HEK293 (cell line): ENCODE measurements at regions not wholly inside any gene's neighbourhood (a gene's known extent, or its start where the extent isn't known, plus 50 kb on each side); places are given as distances from the start of the nearest gene placed in this dataset.
"Not testable (repeated sequence)": the region's sequence is repeated elsewhere in the genome, so short reads cannot be mapped to it uniquely, and the experiment has no call there.

Experiments used
- CTCF ChIP-seq: fragments of 450-650 bp; formaldehyde crosslinking; IDR thresholded peaks from 2 replicates; pipeline ENCODE4 v1.5.1; 2016; ENCODE audit warnings: missing biosample characterization, missing genetic modification characterization
- GFI1B ChIP-seq: fragments of 450-650 bp; formaldehyde crosslinking; IDR thresholded peaks from 2 replicates; pipeline ENCODE4 v1.5.1; 2016; ENCODE audit warnings: missing biosample characterization, missing genetic modification characterization
- MYNN ChIP-seq: fragments of 450-650 bp; formaldehyde crosslinking; IDR thresholded peaks from 2 replicates; pipeline ENCODE4 v1.5.1; 2016; ENCODE audit warnings: missing biosample characterization, missing genetic modification characterization, borderline replicate concordance
- TRIM28 ChIP-seq: IDR thresholded peaks from 2 replicates; pipeline ENCODE4 v1.6.1; 2011; ENCODE audit warnings: low read length, control low read depth, borderline replicate concordance
- ZNF274 ChIP-seq, 2 experiments: fragments of 200-500 bp in 1 of 2; fragments of 450-650 bp in 1 of 2; sonication (Bioruptor generic) in 1 of 2; formaldehyde crosslinking in 1 of 2; IDR thresholded peaks; 2 replicates each; pipeline versions ENCODE4 v1.5.1 to v1.6.1; 2014 to 2016; ENCODE audit warnings: borderline replicate concordance in 1 of 2, inconsistent platforms in 1 of 2, low read length in 1 of 2, missing biosample characterization in 1 of 2, missing genetic modification characterization in 1 of 2
- ZNF624 ChIP-seq: fragments of 450-650 bp; formaldehyde crosslinking; IDR thresholded peaks from 2 replicates; pipeline ENCODE4 v1.5.1; 2017; ENCODE audit warnings: missing biosample characterization, missing genetic modification characterization
- ZNF658 ChIP-seq: fragments of 450-650 bp; formaldehyde crosslinking; IDR thresholded peaks from 2 replicates; pipeline ENCODE4; 2016; ENCODE audit warnings: missing biosample characterization, missing genetic modification characterization
- TF ChIP-seq, protein P1 (sequence below): fragments of 450-650 bp; formaldehyde crosslinking; IDR thresholded peaks from 2 replicates; pipeline ENCODE4 v1.5.1; 2016; ENCODE audit warnings: missing biosample characterization, missing genetic modification characterization
- TF ChIP-seq, protein P2 (sequence below): fragments of 450-650 bp; formaldehyde crosslinking; IDR thresholded peaks from 2 replicates; pipeline ENCODE4 v1.5.1; 2016; ENCODE audit warnings: missing biosample characterization, missing genetic modification characterization
- TF ChIP-seq, protein P3 (sequence below): fragments of 450-650 bp; formaldehyde crosslinking; IDR thresholded peaks from 2 replicates; pipeline ENCODE4 v1.5.1; 2016; ENCODE audit warnings: missing biosample characterization, missing genetic modification characterization
- TF ChIP-seq, protein P4 (sequence below): fragments of 450-650 bp; formaldehyde crosslinking; IDR thresholded peaks from 2 replicates; pipeline ENCODE4 v1.5.1; 2017; ENCODE audit warnings: missing biosample characterization, mild to moderate bottlenecking, missing genetic modification characterization, moderate library complexity
- TF ChIP-seq, protein P5 (sequence below): fragments of 450-650 bp; formaldehyde crosslinking; IDR thresholded peaks from 2 replicates; pipeline ENCODE4 v1.5.1; 2017; ENCODE audit warnings: missing biosample characterization, missing genetic modification characterization

- not testable (repeated sequence) for TF ChIP-seq MYNN (tag by site-specific recombination); CTCF; GFI1B (tag by site-specific recombination); ZNF274 (IDR thresholded peaks at IDR 0.05; ENCODE audit: low read length); ZNF274 (tag by site-specific recombination; IDR thresholded peaks at IDR 0.05; ENCODE audit: borderline replicate concordance); ZNF624 (tag by site-specific recombination); ZNF658; TRIM28
- TF ChIP-seq, protein P1, sequence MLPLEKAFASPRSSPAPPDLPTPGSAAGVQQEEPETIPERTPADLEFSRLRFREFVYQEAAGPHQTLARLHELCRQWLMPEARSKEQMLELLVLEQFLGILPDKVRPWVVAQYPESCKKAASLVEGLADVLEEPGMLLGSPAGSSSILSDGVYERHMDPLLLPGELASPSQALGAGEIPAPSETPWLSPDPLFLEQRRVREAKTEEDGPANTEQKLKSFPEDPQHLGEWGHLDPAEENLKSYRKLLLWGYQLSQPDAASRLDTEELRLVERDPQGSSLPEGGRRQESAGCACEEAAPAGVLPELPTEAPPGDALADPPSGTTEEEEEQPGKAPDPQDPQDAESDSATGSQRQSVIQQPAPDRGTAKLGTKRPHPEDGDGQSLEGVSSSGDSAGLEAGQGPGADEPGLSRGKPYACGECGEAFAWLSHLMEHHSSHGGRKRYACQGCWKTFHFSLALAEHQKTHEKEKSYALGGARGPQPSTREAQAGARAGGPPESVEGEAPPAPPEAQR (tag by site-specific recombination), result not testable (repeated sequence)
- TF ChIP-seq, protein P2, sequence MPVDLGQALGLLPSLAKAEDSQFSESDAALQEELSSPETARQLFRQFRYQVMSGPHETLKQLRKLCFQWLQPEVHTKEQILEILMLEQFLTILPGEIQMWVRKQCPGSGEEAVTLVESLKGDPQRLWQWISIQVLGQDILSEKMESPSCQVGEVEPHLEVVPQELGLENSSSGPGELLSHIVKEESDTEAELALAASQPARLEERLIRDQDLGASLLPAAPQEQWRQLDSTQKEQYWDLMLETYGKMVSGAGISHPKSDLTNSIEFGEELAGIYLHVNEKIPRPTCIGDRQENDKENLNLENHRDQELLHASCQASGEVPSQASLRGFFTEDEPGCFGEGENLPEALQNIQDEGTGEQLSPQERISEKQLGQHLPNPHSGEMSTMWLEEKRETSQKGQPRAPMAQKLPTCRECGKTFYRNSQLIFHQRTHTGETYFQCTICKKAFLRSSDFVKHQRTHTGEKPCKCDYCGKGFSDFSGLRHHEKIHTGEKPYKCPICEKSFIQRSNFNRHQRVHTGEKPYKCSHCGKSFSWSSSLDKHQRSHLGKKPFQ (tag by site-specific recombination), result not testable (repeated sequence)
- TF ChIP-seq, protein P3, sequence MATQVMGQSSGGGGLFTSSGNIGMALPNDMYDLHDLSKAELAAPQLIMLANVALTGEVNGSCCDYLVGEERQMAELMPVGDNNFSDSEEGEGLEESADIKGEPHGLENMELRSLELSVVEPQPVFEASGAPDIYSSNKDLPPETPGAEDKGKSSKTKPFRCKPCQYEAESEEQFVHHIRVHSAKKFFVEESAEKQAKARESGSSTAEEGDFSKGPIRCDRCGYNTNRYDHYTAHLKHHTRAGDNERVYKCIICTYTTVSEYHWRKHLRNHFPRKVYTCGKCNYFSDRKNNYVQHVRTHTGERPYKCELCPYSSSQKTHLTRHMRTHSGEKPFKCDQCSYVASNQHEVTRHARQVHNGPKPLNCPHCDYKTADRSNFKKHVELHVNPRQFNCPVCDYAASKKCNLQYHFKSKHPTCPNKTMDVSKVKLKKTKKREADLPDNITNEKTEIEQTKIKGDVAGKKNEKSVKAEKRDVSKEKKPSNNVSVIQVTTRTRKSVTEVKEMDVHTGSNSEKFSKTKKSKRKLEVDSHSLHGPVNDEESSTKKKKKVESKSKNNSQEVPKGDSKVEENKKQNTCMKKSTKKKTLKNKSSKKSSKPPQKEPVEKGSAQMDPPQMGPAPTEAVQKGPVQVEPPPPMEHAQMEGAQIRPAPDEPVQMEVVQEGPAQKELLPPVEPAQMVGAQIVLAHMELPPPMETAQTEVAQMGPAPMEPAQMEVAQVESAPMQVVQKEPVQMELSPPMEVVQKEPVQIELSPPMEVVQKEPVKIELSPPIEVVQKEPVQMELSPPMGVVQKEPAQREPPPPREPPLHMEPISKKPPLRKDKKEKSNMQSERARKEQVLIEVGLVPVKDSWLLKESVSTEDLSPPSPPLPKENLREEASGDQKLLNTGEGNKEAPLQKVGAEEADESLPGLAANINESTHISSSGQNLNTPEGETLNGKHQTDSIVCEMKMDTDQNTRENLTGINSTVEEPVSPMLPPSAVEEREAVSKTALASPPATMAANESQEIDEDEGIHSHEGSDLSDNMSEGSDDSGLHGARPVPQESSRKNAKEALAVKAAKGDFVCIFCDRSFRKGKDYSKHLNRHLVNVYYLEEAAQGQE (tag by site-specific recombination), result not testable (repeated sequence)
- TF ChIP-seq, protein P4, sequence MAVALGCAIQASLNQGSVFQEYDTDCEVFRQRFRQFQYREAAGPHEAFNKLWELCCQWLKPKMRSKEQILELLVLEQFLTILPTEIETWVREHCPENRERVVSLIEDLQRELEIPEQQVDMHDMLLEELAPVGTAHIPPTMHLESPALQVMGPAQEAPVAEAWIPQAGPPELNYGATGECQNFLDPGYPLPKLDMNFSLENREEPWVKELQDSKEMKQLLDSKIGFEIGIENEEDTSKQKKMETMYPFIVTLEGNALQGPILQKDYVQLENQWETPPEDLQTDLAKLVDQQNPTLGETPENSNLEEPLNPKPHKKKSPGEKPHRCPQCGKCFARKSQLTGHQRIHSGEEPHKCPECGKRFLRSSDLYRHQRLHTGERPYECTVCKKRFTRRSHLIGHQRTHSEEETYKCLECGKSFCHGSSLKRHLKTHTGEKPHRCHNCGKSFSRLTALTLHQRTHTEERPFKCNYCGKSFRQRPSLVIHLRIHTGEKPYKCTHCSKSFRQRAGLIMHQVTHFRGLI (tag by site-specific recombination), result not testable (repeated sequence)
- TF ChIP-seq, protein P5, sequence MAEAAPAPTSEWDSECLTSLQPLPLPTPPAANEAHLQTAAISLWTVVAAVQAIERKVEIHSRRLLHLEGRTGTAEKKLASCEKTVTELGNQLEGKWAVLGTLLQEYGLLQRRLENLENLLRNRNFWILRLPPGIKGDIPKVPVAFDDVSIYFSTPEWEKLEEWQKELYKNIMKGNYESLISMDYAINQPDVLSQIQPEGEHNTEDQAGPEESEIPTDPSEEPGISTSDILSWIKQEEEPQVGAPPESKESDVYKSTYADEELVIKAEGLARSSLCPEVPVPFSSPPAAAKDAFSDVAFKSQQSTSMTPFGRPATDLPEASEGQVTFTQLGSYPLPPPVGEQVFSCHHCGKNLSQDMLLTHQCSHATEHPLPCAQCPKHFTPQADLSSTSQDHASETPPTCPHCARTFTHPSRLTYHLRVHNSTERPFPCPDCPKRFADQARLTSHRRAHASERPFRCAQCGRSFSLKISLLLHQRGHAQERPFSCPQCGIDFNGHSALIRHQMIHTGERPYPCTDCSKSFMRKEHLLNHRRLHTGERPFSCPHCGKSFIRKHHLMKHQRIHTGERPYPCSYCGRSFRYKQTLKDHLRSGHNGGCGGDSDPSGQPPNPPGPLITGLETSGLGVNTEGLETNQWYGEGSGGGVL, result not testable (repeated sequence)
These were observed 233.6 kb downstream of the CWH43 start for GRCh38 chr4:49219489-49220225.
